H1 (cell line): ENCODE measurements at regions not wholly inside any gene's neighbourhood (a gene's known extent, or its start where the extent isn't known, plus 50 kb on each side); places are given as distances from the start of the nearest gene placed in this dataset.
"Not testable (repeated sequence)": the region's sequence is repeated elsewhere in the genome, so short reads cannot be mapped to it uniquely, and the experiment has no call there.

Source experiments
- CTCF ChIA-PET: fragments of 300-600 bp; sonication (Branson Sonifier 250); formaldehyde crosslinking; loops from one replicate; lab custom pipeline; 2021; ENCODE audit not compliant: partially characterized antibody; lab: Charles Lee
- POLR2A ChIA-PET: fragments of 300-600 bp; sonication (Branson Sonifier 250); formaldehyde crosslinking; loops from one replicate; lab custom pipeline; 2021; ENCODE audit warnings: inconsistent platforms; ENCODE audit not compliant: partially characterized antibody; lab: Charles Lee
- DNase-seq, 2 experiments: peaks; one replicate each; pipeline versions ENCODE4 v3.0.0 to v3.0.0-alpha.2; 2010 to 2022; ENCODE audit warnings: low spot score in 2 of 2, low read depth in 1 of 2, mixed read lengths in 1 of 2
- FAIRE-seq: peaks from 2 replicates; lab custom pipeline; 2011; peaks lifted over from hg19 to GRCh38; lab: Jason Lieb, UNC
- H2AFZ ChIP-seq: 2 replicates; pipeline ENCODE4 v1.8.1; 2012; ENCODE audit warnings: low read length, inconsistent platforms
- H2AK5ac ChIP-seq: 2 replicates; pipeline ENCODE4 v1.6.1; 2013; ENCODE audit warnings: low read depth, low read length
- H2BK120ac ChIP-seq: replicated peaks from 2 replicates; pipeline ENCODE3; 2013; ENCODE audit warnings: low read depth, low read length, inconsistent platforms
- H2BK12ac ChIP-seq: 2 replicates; pipeline ENCODE4 v1.6.1; 2013; ENCODE audit warnings: low read depth, low read length
- H2BK15ac ChIP-seq: 2 replicates; pipeline ENCODE4 v1.6.1; 2013; ENCODE audit warnings: low read length
- H2BK20ac ChIP-seq: 2 replicates; pipeline ENCODE4 v1.6.1; 2013; ENCODE audit warnings: low read length
- H2BK5ac ChIP-seq: 2 replicates; pipeline ENCODE4 v1.6.1; 2013; ENCODE audit warnings: low read depth, low read length
- H3K14ac ChIP-seq: 2 replicates; pipeline ENCODE4 v1.6.1; 2013; ENCODE audit warnings: inconsistent platforms; ENCODE audit not compliant: insufficient read length
- H3K18ac ChIP-seq: 2 replicates; pipeline ENCODE4 v1.6.1; 2013; ENCODE audit warnings: low read length; ENCODE audit errors: extremely low read depth
- H3K23ac ChIP-seq: 2 replicates; pipeline ENCODE4 v1.6.1; 2013; ENCODE audit warnings: inconsistent platforms; ENCODE audit not compliant: insufficient read length
- H3K23me2 ChIP-seq: 2 replicates; pipeline ENCODE4 v1.6.1; 2013; ENCODE audit warnings: low read depth, low read length
- H3K27ac ChIP-seq: 2 replicates; pipeline ENCODE4 v1.6.1; 2011; ENCODE audit warnings: low read depth, low read length, inconsistent platforms
- H3K27me3 ChIP-seq, 4 experiments: replicated peaks in 1 of 4; 1 replicate in 1 of 4; 2 replicates in 3 of 4; pipeline versions ENCODE4 v1.6.1 to v1.8.1; 2011 to 2013; ENCODE audit warnings: low read length in 3 of 4, mild to moderate bottlenecking in 3 of 4, inconsistent platforms in 2 of 4, mixed read lengths in 2 of 4, moderate library complexity in 1 of 4; ENCODE audit not compliant: control insufficient read depth in 3 of 4, insufficient read depth in 3 of 4; ENCODE audit errors: extremely low read depth in 1 of 4
- H3K36me3 ChIP-seq, 4 experiments: 2 replicates each; pipeline versions ENCODE4 v1.6.1 to v1.8.1; 2011 to 2013; ENCODE audit warnings: mild to moderate bottlenecking in 4 of 4, low read length in 3 of 4, moderate library complexity in 2 of 4, control low read depth in 1 of 4, inconsistent platforms in 1 of 4; ENCODE audit not compliant: insufficient read depth in 4 of 4, control insufficient read depth in 2 of 4
- H3K4ac ChIP-seq: replicated peaks from 2 replicates; pipeline ENCODE3; 2013; ENCODE audit warnings: low read length, low read depth, mixed read lengths, inconsistent platforms; ENCODE audit not compliant: insufficient read length
- H3K4me1 ChIP-seq, 4 experiments: replicated peaks in 1 of 4; 1 replicate in 1 of 4; 2 replicates in 3 of 4; pipeline versions ENCODE4 v1.6.1 to v1.8.1; 2011 to 2013; ENCODE audit warnings: low read length in 3 of 4, inconsistent platforms in 2 of 4, mixed read lengths in 1 of 4; ENCODE audit not compliant: insufficient read depth in 4 of 4, control insufficient read depth in 3 of 4
- H3K4me2 ChIP-seq, 2 experiments: 2 replicates each; pipeline versions ENCODE4 v1.6.1 to v1.8.1; 2011 to 2013; ENCODE audit warnings: low read depth in 2 of 2, low read length in 2 of 2, control low read depth in 1 of 2, inconsistent platforms in 1 of 2, mild to moderate bottlenecking in 1 of 2; ENCODE audit not compliant: insufficient read depth in 1 of 2
- H3K4me3 ChIP-seq, 4 experiments: fragments of 200-600, 300-600 bp in 1 of 4; sonication (generic), shearing (Covaris generic), sonication (Bioruptor Twin) in 1 of 4; 2 replicates each; pipeline versions ENCODE4 v1.5.1 to v1.8.1; 2011 to 2016; ENCODE audit warnings: low read length in 4 of 4, low read depth in 3 of 4, control low read depth in 2 of 4, inconsistent platforms in 2 of 4, mild to moderate bottlenecking in 2 of 4, mixed read lengths in 1 of 4, moderate library complexity in 1 of 4; ENCODE audit not compliant: insufficient read depth in 2 of 4; ENCODE audit errors: extremely low read depth in 1 of 4
- H3K56ac ChIP-seq: replicated peaks from 2 replicates; pipeline ENCODE3; 2013; ENCODE audit warnings: low read depth, mild to moderate bottlenecking, mixed read lengths, low read length, inconsistent platforms; ENCODE audit not compliant: insufficient read length
- H3K79me1 ChIP-seq: 2 replicates; pipeline ENCODE4 v1.6.1; 2013; ENCODE audit warnings: low read depth, low read length, control low read depth
- H3K79me2 ChIP-seq, 2 experiments: 2 replicates each; pipeline versions ENCODE4 v1.6.1 to v1.8.1; 2012 to 2013; ENCODE audit warnings: low read length in 2 of 2, mild to moderate bottlenecking in 2 of 2, inconsistent platforms in 1 of 2; ENCODE audit not compliant: insufficient read depth in 2 of 2, control insufficient read depth in 1 of 2
- H3K9ac ChIP-seq, 4 experiments: replicated peaks in 1 of 4; 1 replicate in 1 of 4; 2 replicates in 3 of 4; pipeline versions ENCODE4 v1.6.1 to v1.8.1; 2011 to 2013; ENCODE audit warnings: low read depth in 3 of 4, low read length in 3 of 4, control low read depth in 2 of 4, mild to moderate bottlenecking in 2 of 4, moderate library complexity in 2 of 4, inconsistent platforms in 1 of 4; ENCODE audit errors: extremely low read depth in 1 of 4
- H3K9me3 ChIP-seq, 2 experiments: 2 replicates each; pipeline versions ENCODE4 v1.6.1 to v1.8.1; 2012 to 2013; ENCODE audit warnings: mild to moderate bottlenecking in 2 of 2, moderate library complexity in 2 of 2, control low read depth in 1 of 2, inconsistent platforms in 1 of 2, low read depth in 1 of 2, low read length in 1 of 2, mixed read lengths in 1 of 2; ENCODE audit not compliant: insufficient read depth in 2 of 2
- H4K20me1 ChIP-seq, 2 experiments: replicated peaks in 1 of 2; 2 replicates each; pipeline versions ENCODE3 to v1.8.1; 2011 to 2013; ENCODE audit warnings: inconsistent platforms in 2 of 2, low read length in 2 of 2, mild to moderate bottlenecking in 1 of 2; ENCODE audit not compliant: insufficient read depth in 2 of 2, control insufficient read depth in 1 of 2
- H4K5ac ChIP-seq: 2 replicates; pipeline ENCODE4 v1.6.1; 2013; ENCODE audit warnings: low read length, low read depth, mixed read lengths, inconsistent platforms; ENCODE audit not compliant: insufficient read length
- H4K8ac ChIP-seq: 2 replicates; pipeline ENCODE4 v1.8.0; 2013; ENCODE audit warnings: mild to moderate bottlenecking, moderate library complexity, low read length, inconsistent platforms; ENCODE audit not compliant: insufficient read depth; ENCODE audit errors: extremely low read depth
- H4K91ac ChIP-seq: replicated peaks from 2 replicates; pipeline ENCODE3; 2013; ENCODE audit warnings: low read length, mixed read lengths, inconsistent platforms; ENCODE audit not compliant: insufficient read length
- WGBS, 2 experiments: shearing (Covaris generic) in 1 of 2; methylation state at CpG; one replicate each; pipeline versions ENCODE4 v1.1.6 to v1.1.7; 2013 to 2015; ENCODE audit warnings: low lambda C conversion rate in 2 of 2, mixed read lengths in 2 of 2, inconsistent platforms in 1 of 2, low coverage in 1 of 2, missing lambda C conversion rate in 1 of 2; ENCODE audit not compliant: insufficient replicate concordance in 2 of 2, insufficient coverage in 1 of 2, insufficient read length in 1 of 2; ENCODE audit errors: extremely low coverage in 1 of 2, missing lambda C conversion rate in 1 of 2; 5-methylcytosine and 5-hydroxymethylcytosine counted together

- H4K8ac ChIP-seq, H3K18ac ChIP-seq, H3K79me1 ChIP-seq, DNase-seq, H3K23me2 ChIP-seq, H3K36me3 ChIP-seq, H3K4me2 ChIP-seq, H4K5ac ChIP-seq, H3K4me1 ChIP-seq, H3K27ac ChIP-seq, H3K14ac ChIP-seq, H3K23ac ChIP-seq, H3K9ac ChIP-seq, H3K79me2 ChIP-seq, H3K4ac ChIP-seq, H2BK5ac ChIP-seq, H2BK20ac ChIP-seq, H2BK15ac ChIP-seq, H2AFZ ChIP-seq, H3K56ac ChIP-seq, H4K20me1 ChIP-seq, H2BK12ac ChIP-seq, H2AK5ac ChIP-seq, H2BK120ac ChIP-seq, H3K27me3 ChIP-seq, H3K4me3 ChIP-seq, POLR2A ChIA-PET, H4K91ac ChIP-seq, CTCF ChIA-PET, FAIRE-seq: not testable (repeated sequence)
- peaks cover 0 to 72% of the 10 kb centered on the region in 2 experiments; a peak in 2 of 4 replicates for H3K9me3 ChIP-seq
- 88% methylated on average over 8 of the region's 9 CpGs; no CpG with 5 or more reads in 1 of the 2 experiments for WGBS, 2 experiments
Measured at GRCh38 chr2:90293806-90294205, 1602.3 kb downstream of the RPIA start.

GRCh38 chr2:90295036-90295750 is 1603.7 kb downstream of the RPIA start:
- H2BK5ac ChIP-seq, H4K91ac ChIP-seq, H3K18ac ChIP-seq, H4K8ac ChIP-seq, H2AK5ac ChIP-seq, H3K4me2 ChIP-seq, H2BK12ac ChIP-seq, POLR2A ChIA-PET, H3K27me3 ChIP-seq, H3K56ac ChIP-seq, H3K27ac ChIP-seq, H3K4me1 ChIP-seq, H2BK20ac ChIP-seq, H2AFZ ChIP-seq, H3K23me2 ChIP-seq, H4K20me1 ChIP-seq, FAIRE-seq, H3K4me3 ChIP-seq, H3K23ac ChIP-seq, DNase-seq, H3K36me3 ChIP-seq, H2BK15ac ChIP-seq, H2BK120ac ChIP-seq, H3K79me2 ChIP-seq, CTCF ChIA-PET, H3K79me1 ChIP-seq, H3K4ac ChIP-seq, H3K9ac ChIP-seq, H4K5ac ChIP-seq, H3K14ac ChIP-seq: not testable (repeated sequence)
- peaks cover 0 to 61% of the 10 kb centered on the region in 2 experiments; a peak in 2 of 4 replicates for H3K9me3 ChIP-seq
- WGBS, 2 experiments = 88% methylated on average over 10 of the region's 17 CpGs; no CpG with 5 or more reads in 1 of the 2 experiments
